ENCODE measurements at regions not wholly inside any gene's neighbourhood (a gene's known extent, or its start where the extent isn't known, plus 50 kb on each side); places are given as distances from the start of the nearest gene placed in this dataset.

DNA sequence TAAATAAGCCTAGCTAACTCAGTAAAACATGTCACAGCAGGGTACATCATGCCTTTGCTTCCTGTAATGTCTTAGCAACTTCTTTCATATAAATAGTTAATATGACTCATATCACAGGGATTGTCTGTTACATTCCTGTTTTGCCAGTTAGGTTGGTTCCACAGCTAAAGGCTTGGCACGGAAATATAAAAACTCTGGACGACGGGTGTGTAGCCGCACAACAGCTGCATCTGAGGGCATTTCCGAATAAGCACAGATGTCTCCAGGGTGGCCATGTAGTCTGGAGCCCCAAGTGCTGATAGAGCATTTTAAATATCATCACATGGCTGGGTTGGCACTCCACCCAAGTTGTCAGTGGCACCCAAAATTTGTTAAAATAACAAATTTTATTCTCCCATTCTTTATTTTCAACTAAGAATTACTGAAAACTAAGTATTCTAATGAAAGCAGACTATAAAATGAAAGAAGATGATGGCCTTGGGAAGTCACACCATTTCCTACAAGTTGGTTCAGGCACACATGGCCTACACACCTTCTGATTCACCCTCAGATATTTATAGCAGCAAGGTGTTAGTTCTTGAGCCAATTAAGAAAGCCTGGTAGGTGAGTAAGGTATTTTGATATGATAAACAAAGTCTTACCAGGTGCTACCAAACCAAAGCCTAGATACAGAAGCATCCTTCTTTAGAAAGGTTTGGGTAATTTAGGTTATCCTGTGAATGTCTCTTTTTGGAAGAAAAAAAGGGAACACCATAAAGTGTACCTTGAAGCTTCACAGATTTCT, 61.8 kb upstream of the STK17B start:
- H3K4me2 ChIP-seq (ENCODE audit: low read length), result peak overlapping the region; percentile 81
- H3K4me1 ChIP-seq (ENCODE audit: control insufficient read depth, low read length), result peaks cover 91% of the 10 kb centered on the region
- H3F3A ChIP-seq (ENCODE audit: control insufficient read depth, insufficient read depth), result peaks cover 41% of the 10 kb centered on the region

DNA sequence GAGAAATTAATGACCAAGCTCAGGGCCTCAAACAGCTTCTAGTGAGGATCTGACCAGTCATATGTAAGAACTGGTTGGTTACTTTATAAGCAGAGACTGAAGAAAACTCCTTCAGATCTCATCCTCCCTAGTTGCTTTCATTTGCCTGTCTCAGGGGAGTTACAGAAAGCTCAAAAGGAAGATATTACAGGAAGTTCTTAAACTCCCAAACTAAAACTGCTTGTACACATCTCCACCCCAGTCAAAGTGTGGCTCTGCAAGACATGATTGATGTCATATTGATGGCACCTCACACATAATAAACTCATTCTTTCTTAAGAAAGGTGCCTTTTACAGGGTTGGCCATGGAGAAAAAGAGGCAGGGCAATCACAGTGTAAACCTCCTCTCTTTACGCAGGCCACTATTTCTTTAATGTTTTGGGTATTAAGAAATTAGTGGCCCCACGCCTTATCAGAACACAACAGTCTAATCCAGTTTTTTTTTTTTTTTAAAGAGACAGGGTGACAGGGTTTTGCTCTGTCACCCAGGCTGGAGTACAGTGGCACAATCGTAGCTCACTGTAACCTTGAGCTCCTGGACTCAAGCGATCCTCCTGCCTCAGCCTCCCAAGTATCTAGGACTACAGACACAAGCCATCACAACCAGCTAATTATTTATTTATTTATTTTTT, 62.6 kb upstream of the STK17B start:
- no peak for TF ChIP-seq EZH2phosphoT487 (IDR thresholded peaks at IDR 0.05; ENCODE audit: borderline replicate concordance, low read length)
- TF ChIP-seq, protein P1, sequence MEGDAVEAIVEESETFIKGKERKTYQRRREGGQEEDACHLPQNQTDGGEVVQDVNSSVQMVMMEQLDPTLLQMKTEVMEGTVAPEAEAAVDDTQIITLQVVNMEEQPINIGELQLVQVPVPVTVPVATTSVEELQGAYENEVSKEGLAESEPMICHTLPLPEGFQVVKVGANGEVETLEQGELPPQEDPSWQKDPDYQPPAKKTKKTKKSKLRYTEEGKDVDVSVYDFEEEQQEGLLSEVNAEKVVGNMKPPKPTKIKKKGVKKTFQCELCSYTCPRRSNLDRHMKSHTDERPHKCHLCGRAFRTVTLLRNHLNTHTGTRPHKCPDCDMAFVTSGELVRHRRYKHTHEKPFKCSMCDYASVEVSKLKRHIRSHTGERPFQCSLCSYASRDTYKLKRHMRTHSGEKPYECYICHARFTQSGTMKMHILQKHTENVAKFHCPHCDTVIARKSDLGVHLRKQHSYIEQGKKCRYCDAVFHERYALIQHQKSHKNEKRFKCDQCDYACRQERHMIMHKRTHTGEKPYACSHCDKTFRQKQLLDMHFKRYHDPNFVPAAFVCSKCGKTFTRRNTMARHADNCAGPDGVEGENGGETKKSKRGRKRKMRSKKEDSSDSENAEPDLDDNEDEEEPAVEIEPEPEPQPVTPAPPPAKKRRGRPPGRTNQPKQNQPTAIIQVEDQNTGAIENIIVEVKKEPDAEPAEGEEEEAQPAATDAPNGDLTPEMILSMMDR (IDR thresholded peaks at IDR 0.05; ENCODE audit: low read depth, low read length, poor library complexity, severe bottlenecking), result no peak
- no peaks in the 10 kb centered on the region for H4K20me1 ChIP-seq (ENCODE audit: control insufficient read depth, insufficient read depth, low read depth, low read length)
- no peaks in the 10 kb centered on the region for H3K9me2 ChIP-seq (replicated peaks; ENCODE audit: control insufficient read depth, low read length)
- H3K9me3 ChIP-seq (ENCODE audit: control insufficient read depth, insufficient read depth, low read length), result peaks cover 5% of the 10 kb centered on the region
- no peaks in the 10 kb centered on the region for H3K27me3 ChIP-seq (ENCODE audit: control insufficient read depth, low read length)
- H3K36me3 ChIP-seq (ENCODE audit: control insufficient read depth, low read length), result peaks cover 8% of the 10 kb centered on the region
- H3K27ac ChIP-seq (ENCODE audit: low read depth, low read length), result peak overlapping the region; percentile 97
- peak overlapping the region; percentile 81 for H3K4me2 ChIP-seq (ENCODE audit: low read length)
- H3K4me1 ChIP-seq (ENCODE audit: control insufficient read depth, low read length), result peaks cover 91% of the 10 kb centered on the region
- H3K79me2 ChIP-seq (ENCODE audit: control insufficient read depth, low read length), result no peaks in the 10 kb centered on the region
- peaks cover 44% of the 10 kb centered on the region for H3F3A ChIP-seq (ENCODE audit: control insufficient read depth, insufficient read depth)
- peak overlapping the region; percentile 63 for H3K4me3 ChIP-seq (ENCODE audit: low read length)

More for the DNA sequence above, 61.8 kb upstream of the STK17B start:
- Histone ChIP-seq H3K4me3 (ENCODE audit: low read length) (peak overlapping the region; percentile 63), H3K79me2 (ENCODE audit: control insufficient read depth, low read length) (no peaks in the 10 kb centered on the region), H4K20me1 (ENCODE audit: control insufficient read depth, insufficient read depth, low read depth, low read length) (no peaks in the 10 kb centered on the region), H3K9me3 (ENCODE audit: control insufficient read depth, insufficient read depth, low read length) (peaks cover 5% of the 10 kb centered on the region), H3K27ac (ENCODE audit: low read depth, low read length) (peak overlapping the region; percentile 97), H3K36me3 (ENCODE audit: control insufficient read depth, low read length) (peaks cover 6% of the 10 kb centered on the region), H3K9me2 (replicated peaks; ENCODE audit: control insufficient read depth, low read length) (no peaks in the 10 kb centered on the region), H3K27me3 (ENCODE audit: control insufficient read depth, low read length) (no peaks in the 10 kb centered on the region)
- no peak for TF ChIP-seq EZH2phosphoT487 (IDR thresholded peaks at IDR 0.05; ENCODE audit: borderline replicate concordance, low read length)
- TF ChIP-seq, protein P1 (IDR thresholded peaks at IDR 0.05; ENCODE audit: low read depth, low read length, poor library complexity, severe bottlenecking), result no peak

DNA sequence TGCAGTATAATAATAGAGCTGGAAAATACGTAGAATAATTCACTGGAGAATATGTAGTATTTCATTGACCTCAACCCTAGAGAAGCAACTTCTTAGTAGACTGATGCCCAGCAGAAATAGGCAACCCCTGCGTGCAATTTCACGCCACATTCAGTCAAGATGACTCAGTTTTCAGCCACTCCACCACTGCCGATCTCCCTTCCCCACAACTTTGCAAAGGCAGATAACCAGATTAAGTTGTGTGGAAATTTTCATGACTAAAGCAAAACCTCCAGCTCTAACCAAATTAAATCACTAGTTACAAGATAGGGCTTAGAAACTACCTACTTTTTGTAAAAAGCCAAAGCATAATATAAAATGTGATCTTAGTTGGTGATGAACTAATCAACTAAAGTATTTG, 63.3 kb upstream of the STK17B start:
- Histone ChIP-seq H3K4me1 (ENCODE audit: control insufficient read depth, low read length) (peaks cover 92% of the 10 kb centered on the region), H3K4me2 (ENCODE audit: low read length) (peak overlapping the region; percentile 81)

More for the DNA sequence above, 63.3 kb upstream of the STK17B start:
- no peak for TF ChIP-seq EZH2phosphoT487 (IDR thresholded peaks at IDR 0.05; ENCODE audit: borderline replicate concordance, low read length)
- no peaks in the 10 kb centered on the region for H3K9me2 ChIP-seq (replicated peaks; ENCODE audit: control insufficient read depth, low read length)
- peaks cover 5% of the 10 kb centered on the region for H3K9me3 ChIP-seq (ENCODE audit: control insufficient read depth, insufficient read depth, low read length)
- H3K27me3 ChIP-seq (ENCODE audit: control insufficient read depth, low read length), result no peaks in the 10 kb centered on the region
- H3K79me2 ChIP-seq (ENCODE audit: control insufficient read depth, low read length), result no peaks in the 10 kb centered on the region
- peak overlapping the region; percentile 97 for H3K27ac ChIP-seq (ENCODE audit: low read depth, low read length)
- peak overlapping the region; percentile 63 for H3K4me3 ChIP-seq (ENCODE audit: low read length)
- H3F3A ChIP-seq (ENCODE audit: control insufficient read depth, insufficient read depth), result peaks cover 52% of the 10 kb centered on the region
- H3K36me3 ChIP-seq (ENCODE audit: control insufficient read depth, low read length), result peaks cover 10% of the 10 kb centered on the region
- no peaks in the 10 kb centered on the region for H4K20me1 ChIP-seq (ENCODE audit: control insufficient read depth, insufficient read depth, low read depth, low read length)

All from DOHH2 (cell line).